Right atrium auricular region (tissue), 2 donors: ENCODE measurements at regions not wholly inside any gene's neighbourhood (a gene's known extent, or its start where the extent isn't known, plus 50 kb on each side); places are given as distances from the start of the nearest gene placed in this dataset.

Experiments
- DNase-seq: peaks from one replicate; pipeline ENCODE4 v3.0.0-alpha.2; 2019; ENCODE audit warnings: low spot score
- H3K27ac ChIP-seq, 2 donors: fragments of 200-600 bp; sonication (generic); 1 replicate in 1 of 2; 2 replicates in 1 of 2; pipeline ENCODE4 v1.5.1; 2016 to 2019
- H3K27me3 ChIP-seq, 2 donors: fragments of 200-600 bp; sonication (generic); one replicate each; pipeline versions ENCODE4 v1.5.1 to v1.6.0; 2017 to 2019
- H3K36me3 ChIP-seq: fragments of 200-600 bp; sonication (generic); one replicate; pipeline ENCODE4 v1.5.1; 2016
- H3K4me1 ChIP-seq, 2 donors: fragments of 200-600 bp; sonication (generic); one replicate each; pipeline versions ENCODE4 v1.5.1 to v1.6.0; 2017 to 2019
- H3K4me3 ChIP-seq, 2 donors: fragments of 200-600 bp; sonication (generic); 1 replicate in 1 of 2; 2 replicates in 1 of 2; pipeline ENCODE4 v1.5.1; 2017 to 2019; ENCODE audit warnings: mild to moderate bottlenecking in 1 of 2, moderate library complexity in 1 of 2
- H3K9me3 ChIP-seq, 2 donors: fragments of 200-600 bp; sonication (generic); one replicate each; pipeline ENCODE4 v1.5.1; 2019
- TF ChIP-seq, protein P1 (sequence below), 2 donors: fragments of 200-600 bp; sonication (generic); IDR thresholded peaks; one replicate each; pipeline ENCODE4 v1.5.1; 2019; ENCODE audit warnings: antibody characterized with exemption in 2 of 2

DNA sequence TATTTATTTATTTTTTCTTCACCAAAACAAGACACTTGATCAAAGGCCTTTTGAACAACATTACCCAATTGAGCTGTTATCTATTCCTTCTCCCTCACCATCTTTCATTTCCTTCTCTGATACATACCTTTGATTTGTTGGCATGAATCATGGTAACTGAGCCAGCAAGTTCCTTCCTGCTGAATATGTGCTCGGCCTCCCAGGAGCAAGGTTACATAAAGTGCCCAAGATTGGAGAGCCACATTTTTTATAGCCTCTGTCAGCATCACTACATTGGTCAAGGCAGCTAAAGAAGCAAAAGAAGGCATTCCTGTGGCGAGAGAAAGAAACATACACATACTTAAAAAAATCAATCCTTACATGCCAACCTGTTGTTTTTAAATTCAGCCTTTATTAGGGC lies 369.6 kb downstream of the CYLC2 start:
- no peak overlapping the region for H3K4me3 ChIP-seq
- TF ChIP-seq, protein P1, sequence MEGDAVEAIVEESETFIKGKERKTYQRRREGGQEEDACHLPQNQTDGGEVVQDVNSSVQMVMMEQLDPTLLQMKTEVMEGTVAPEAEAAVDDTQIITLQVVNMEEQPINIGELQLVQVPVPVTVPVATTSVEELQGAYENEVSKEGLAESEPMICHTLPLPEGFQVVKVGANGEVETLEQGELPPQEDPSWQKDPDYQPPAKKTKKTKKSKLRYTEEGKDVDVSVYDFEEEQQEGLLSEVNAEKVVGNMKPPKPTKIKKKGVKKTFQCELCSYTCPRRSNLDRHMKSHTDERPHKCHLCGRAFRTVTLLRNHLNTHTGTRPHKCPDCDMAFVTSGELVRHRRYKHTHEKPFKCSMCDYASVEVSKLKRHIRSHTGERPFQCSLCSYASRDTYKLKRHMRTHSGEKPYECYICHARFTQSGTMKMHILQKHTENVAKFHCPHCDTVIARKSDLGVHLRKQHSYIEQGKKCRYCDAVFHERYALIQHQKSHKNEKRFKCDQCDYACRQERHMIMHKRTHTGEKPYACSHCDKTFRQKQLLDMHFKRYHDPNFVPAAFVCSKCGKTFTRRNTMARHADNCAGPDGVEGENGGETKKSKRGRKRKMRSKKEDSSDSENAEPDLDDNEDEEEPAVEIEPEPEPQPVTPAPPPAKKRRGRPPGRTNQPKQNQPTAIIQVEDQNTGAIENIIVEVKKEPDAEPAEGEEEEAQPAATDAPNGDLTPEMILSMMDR (IDR thresholded peaks at IDR 0.05): no peak
- no peaks in the 10 kb centered on the region for H3K27me3 ChIP-seq
- no peaks in the 10 kb centered on the region for H3K9me3 ChIP-seq
- no peaks in the 10 kb centered on the region for H3K36me3 ChIP-seq
- no peak for DNase-seq
- H3K4me1 ChIP-seq: no peaks in the 10 kb centered on the region
- H3K27ac ChIP-seq: no peak overlapping the region

DNA sequence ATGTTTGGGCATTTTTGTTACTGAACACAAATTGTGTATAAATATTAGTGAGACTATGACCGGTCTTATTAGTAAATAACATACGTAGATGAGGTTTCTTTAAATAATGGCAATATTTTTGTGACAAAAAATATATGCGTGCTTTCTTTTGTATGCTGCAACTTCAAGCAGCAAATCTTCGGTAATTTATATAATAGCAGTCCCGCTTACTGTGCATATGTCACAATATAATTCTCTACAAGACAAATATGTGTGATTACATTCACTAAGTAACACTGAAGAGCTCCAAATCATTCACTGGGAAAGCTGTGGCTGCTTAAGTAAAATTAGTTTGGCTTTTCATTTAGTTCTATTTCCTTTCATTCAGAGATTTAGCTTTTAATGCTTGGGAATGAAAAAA lies 376.0 kb downstream of the CYLC2 start:
- Histone ChIP-seq H3K9me3 (no peaks in the 10 kb centered on the region), H3K27ac (no peak overlapping the region), H3K27me3 (no peaks in the 10 kb centered on the region), H3K36me3 (no peaks in the 10 kb centered on the region), H3K4me3 (no peak overlapping the region), H3K4me1 (no peaks in the 10 kb centered on the region)
- TF ChIP-seq, protein P1 (IDR thresholded peaks at IDR 0.05): no peak
- DNase-seq: no peak

DNA sequence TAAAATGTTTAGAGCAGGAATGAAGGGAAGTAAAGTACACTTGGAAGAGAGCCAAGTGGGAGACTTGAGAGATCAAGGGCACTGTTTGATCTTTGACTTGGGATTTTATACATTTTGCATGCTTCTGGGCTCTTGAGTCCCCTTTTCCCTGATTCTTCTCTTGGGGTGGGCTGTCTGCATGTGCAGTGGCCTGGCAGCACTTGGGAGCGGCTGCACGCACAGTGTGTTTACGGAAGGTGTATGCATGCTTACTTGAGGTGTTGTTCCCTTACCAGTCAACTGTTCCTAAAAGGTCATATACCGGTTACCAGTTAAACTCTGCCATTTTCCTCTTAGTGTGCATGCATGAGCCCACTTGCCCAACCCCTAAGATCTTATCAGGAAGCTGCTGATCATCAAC lies 377.7 kb downstream of the CYLC2 start:
- H3K4me1 ChIP-seq: no peaks in the 10 kb centered on the region
- no peaks in the 10 kb centered on the region for H3K36me3 ChIP-seq
- no peak overlapping the region for H3K4me3 ChIP-seq
- H3K27me3 ChIP-seq: no peaks in the 10 kb centered on the region
- TF ChIP-seq, protein P1 (IDR thresholded peaks at IDR 0.05): no peak
- DNase-seq: no peak
- H3K9me3 ChIP-seq: no peaks in the 10 kb centered on the region
- no peak overlapping the region for H3K27ac ChIP-seq

DNA sequence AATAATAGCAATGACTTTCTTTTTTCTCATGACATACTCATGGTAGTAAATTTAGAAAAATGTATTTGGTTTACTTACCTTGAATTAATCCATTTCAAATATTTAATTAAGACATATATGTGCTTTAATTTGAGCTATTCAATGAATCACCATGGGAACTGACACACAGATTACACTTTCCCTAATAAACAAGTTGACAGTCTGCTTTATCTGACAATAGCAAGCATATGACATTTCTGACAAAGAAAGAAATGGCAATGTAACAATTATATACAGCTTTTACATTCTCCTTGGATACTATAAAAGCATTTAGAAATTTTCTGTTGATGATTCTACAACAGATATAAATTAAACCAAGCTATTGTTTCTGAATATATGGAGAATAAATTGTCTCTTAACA lies 382.5 kb downstream of the CYLC2 start:
- no peaks in the 10 kb centered on the region for H3K27me3 ChIP-seq
- no peak overlapping the region for H3K4me3 ChIP-seq
- no peaks in the 10 kb centered on the region for H3K9me3 ChIP-seq
- H3K4me1 ChIP-seq: no peaks in the 10 kb centered on the region
- TF ChIP-seq, protein P1 (IDR thresholded peaks at IDR 0.05): no peak
- no peak for DNase-seq
- no peak overlapping the region for H3K27ac ChIP-seq
- H3K36me3 ChIP-seq: no peaks in the 10 kb centered on the region

DNA sequence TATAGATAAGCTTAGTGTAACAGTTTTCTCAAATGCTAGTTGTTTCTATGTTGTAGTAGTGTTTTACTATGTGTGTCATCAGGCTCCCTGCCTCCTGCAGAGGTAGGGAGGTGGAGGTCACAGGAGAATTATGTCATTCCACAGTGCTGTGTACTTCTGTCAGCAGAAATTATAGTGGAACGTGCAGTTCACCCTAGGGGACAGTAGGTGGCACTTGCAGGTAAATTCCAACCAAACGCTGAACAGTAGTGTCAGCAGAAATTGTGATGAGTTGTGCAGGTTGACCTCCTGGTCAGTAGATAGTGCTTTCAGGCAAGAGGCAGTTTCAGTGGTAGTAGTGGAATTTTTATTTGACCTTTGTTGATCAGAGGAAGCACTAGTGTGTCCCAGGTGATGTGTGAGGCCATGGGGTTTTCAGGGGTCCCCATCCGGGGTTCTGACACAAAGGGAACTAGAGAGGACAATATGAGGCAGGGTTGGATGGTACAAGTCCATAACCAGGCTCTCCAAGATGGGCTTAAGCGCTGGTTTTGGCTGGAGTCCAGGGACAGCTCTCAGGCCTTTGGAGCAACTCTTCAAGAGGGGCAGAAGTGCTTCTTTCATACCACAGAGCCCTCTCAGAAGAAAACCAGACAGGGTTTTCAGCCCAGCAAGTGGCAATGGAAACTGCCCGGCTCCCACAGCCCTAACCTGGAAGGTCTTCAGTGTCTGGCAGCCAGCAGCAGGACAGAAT lies 402.9 kb downstream of the CYLC2 start:
- DNase-seq: no peak
- TF ChIP-seq, protein P1 (IDR thresholded peaks at IDR 0.05): peak; percentile 42 to 53
- no peaks in the 10 kb centered on the region for H3K27me3 ChIP-seq
- no peak overlapping the region for H3K4me3 ChIP-seq
- H3K27ac ChIP-seq: no peak overlapping the region
- no peaks in the 10 kb centered on the region for H3K9me3 ChIP-seq
- H3K36me3 ChIP-seq: no peaks in the 10 kb centered on the region
- no peaks in the 10 kb centered on the region for H3K4me1 ChIP-seq

DNA sequence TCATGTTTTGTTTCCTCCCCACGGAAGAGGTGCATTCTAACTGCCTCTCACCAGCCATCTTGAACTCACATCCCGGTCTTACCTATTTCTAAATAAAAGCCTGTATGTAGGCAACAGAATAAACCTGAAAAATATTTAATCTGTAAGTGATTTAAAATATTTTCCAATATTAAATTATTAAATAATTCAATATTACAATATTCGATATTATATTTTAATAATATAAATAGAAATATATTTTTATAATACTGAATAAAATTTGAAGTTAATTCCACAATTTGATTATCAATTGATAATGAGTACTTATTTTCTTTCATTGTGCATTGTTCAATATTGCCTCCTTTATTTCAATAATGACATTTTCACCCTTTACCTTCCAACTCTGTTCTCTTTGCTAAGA lies 404.4 kb downstream of the CYLC2 start:
- no peaks in the 10 kb centered on the region for H3K4me1 ChIP-seq
- H3K27ac ChIP-seq: no peak overlapping the region
- no peaks in the 10 kb centered on the region for H3K9me3 ChIP-seq
- no peak for DNase-seq
- no peaks in the 10 kb centered on the region for H3K27me3 ChIP-seq
- H3K36me3 ChIP-seq: no peaks in the 10 kb centered on the region
- TF ChIP-seq, protein P1 (IDR thresholded peaks at IDR 0.05): no peak
- H3K4me3 ChIP-seq: no peak overlapping the region
